Calu3 (cell line): ENCODE measurements at regions not wholly inside any gene's neighbourhood (a gene's known extent, or its start where the extent isn't known, plus 50 kb on each side); places are given as distances from the start of the nearest gene placed in this dataset.
"Not testable (repeated sequence)": the region's sequence is repeated elsewhere in the genome, so short reads cannot be mapped to it uniquely, and the experiment has no call there.

Experiments used
- BruUV-seq: library from RNA; stranded (reverse); fragments of 400-500 nt; replicated peaks from 2 replicates; lab custom pipeline; 2021; lab: Mats Ljungman, UMichigan
- CTCF ChIA-PET: fragments of 300-600 bp; sonication (Branson Sonifier 250); formaldehyde crosslinking; loops from one replicate; lab custom pipeline; 2022; ENCODE audit warnings: antibody characterized with exemption; lab: Charles Lee
- DNase-seq: peaks from one replicate; pipeline ENCODE4 v3.0.0; 2022
- H3K27ac Mint-ChIP-seq: one replicate; pipeline ENCODE4 v1.8.0; 2022; ENCODE audit warnings: mixed read lengths; ENCODE audit not compliant: unreplicated experiment
- H3K27me3 Mint-ChIP-seq: one replicate; pipeline ENCODE4 v1.8.0; 2022; ENCODE audit warnings: mixed read lengths; ENCODE audit not compliant: unreplicated experiment
- H3K36me3 Mint-ChIP-seq: one replicate; pipeline ENCODE4 v1.8.0; 2022; ENCODE audit warnings: mild to moderate bottlenecking, moderate library complexity, mixed read lengths; ENCODE audit not compliant: insufficient read depth, unreplicated experiment
- H3K4me1 Mint-ChIP-seq: one replicate; pipeline ENCODE4 v1.8.0; 2022; ENCODE audit warnings: mild to moderate bottlenecking, low read depth, mixed read lengths; ENCODE audit not compliant: unreplicated experiment
- H3K4me3 Mint-ChIP-seq: one replicate; pipeline ENCODE4 v1.8.0; 2022; ENCODE audit warnings: mild to moderate bottlenecking, low read depth, moderate library complexity, mixed read lengths; ENCODE audit not compliant: unreplicated experiment
- H3K9me3 Mint-ChIP-seq: one replicate; pipeline ENCODE4 v1.8.0; 2022; ENCODE audit warnings: low read depth, mixed read lengths; ENCODE audit not compliant: unreplicated experiment
- intact Hi-C: fragments of 100-400 bp; cut with micrococcal nuclease; formaldehyde crosslinking; loops from one replicate; pipeline ENCODE4 v1.10.0; 2022; ENCODE audit not compliant: unreplicated experiment
- TF ChIP-seq, protein P1 (sequence below): fragments of 200-600 bp; IDR thresholded peaks from one replicate; pipeline ENCODE4 v1.8.0; 2022; ENCODE audit warnings: antibody characterized with exemption; ENCODE audit not compliant: unreplicated experiment

GRCh38 chr3:160052385-160053047 is 63.9 kb downstream of the IL12A start:
- CTCF ChIA-PET: interaction anchor here (1.0 to 1.2 kb wide), 2 partner anchors 14 to 18 kb away, joined by 3 read pairs; no protein-coding TSS in a partner anchor
- Mint-ChIP-seq H3K4me3 (peak overlapping the region; percentile 16), H3K36me3 (no peaks in the 10 kb centered on the region), H3K4me1 (peaks cover 16% of the 10 kb centered on the region), H3K27me3 (no peaks in the 10 kb centered on the region), H3K27ac (no peak overlapping the region), H3K9me3 (no peaks in the 10 kb centered on the region)
- TF ChIP-seq, protein P1, sequence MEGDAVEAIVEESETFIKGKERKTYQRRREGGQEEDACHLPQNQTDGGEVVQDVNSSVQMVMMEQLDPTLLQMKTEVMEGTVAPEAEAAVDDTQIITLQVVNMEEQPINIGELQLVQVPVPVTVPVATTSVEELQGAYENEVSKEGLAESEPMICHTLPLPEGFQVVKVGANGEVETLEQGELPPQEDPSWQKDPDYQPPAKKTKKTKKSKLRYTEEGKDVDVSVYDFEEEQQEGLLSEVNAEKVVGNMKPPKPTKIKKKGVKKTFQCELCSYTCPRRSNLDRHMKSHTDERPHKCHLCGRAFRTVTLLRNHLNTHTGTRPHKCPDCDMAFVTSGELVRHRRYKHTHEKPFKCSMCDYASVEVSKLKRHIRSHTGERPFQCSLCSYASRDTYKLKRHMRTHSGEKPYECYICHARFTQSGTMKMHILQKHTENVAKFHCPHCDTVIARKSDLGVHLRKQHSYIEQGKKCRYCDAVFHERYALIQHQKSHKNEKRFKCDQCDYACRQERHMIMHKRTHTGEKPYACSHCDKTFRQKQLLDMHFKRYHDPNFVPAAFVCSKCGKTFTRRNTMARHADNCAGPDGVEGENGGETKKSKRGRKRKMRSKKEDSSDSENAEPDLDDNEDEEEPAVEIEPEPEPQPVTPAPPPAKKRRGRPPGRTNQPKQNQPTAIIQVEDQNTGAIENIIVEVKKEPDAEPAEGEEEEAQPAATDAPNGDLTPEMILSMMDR: no peak
- no peak for DNase-seq
- BruUV-seq: no TSS peak
- intact Hi-C loops: no loop called here

GRCh38 chr3:160053048-160053391 is 64.4 kb downstream of the IL12A start:
- no peak for DNase-seq
- CTCF ChIA-PET: no interaction called here
- TF ChIP-seq, protein P1: no peak
- H3K27ac Mint-ChIP-seq: no peak overlapping the region
- intact Hi-C loops: no loop called here
- peaks cover 16% of the 10 kb centered on the region for H3K4me1 Mint-ChIP-seq
- no TSS peak for BruUV-seq
- H3K4me3 Mint-ChIP-seq: no peak overlapping the region
- H3K27me3 Mint-ChIP-seq: peaks cover 4% of the 10 kb centered on the region
- H3K9me3 Mint-ChIP-seq: no peaks in the 10 kb centered on the region
- no peaks in the 10 kb centered on the region for H3K36me3 Mint-ChIP-seq

DNA sequence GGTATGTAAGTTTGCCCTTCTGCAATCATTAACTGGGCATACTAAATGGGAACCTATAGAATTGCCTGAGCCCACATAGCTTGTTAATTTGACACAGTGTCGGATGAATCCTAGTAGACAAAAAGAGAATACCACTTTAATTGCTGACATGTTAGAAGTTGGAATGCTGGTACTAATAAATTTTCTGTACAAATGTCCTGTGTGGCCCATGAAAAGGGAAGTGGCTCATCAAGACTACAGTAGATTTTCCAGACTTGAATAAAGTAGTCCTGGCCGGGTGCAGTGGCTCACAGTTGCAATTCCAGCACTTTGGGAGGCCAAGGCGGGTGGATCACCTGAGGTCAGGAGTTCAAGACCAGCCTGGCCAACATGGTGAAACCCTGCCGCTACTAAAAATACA is 66.2 kb downstream of the IL12A start:
- H3K36me3 Mint-ChIP-seq, intact Hi-C loops: not testable (repeated sequence)

GRCh38 chr3:160055659-160056058 is 67.0 kb downstream of the IL12A start:
- no peak for DNase-seq
- peaks cover 16% of the 10 kb centered on the region for H3K4me1 Mint-ChIP-seq
- TF ChIP-seq, protein P1: no peak
- intact Hi-C loops: no loop called here
- CTCF ChIA-PET: no interaction called here
- BruUV-seq: no TSS peak
- H3K27me3 Mint-ChIP-seq: peaks cover 8% of the 10 kb centered on the region
- no peak overlapping the region for H3K27ac Mint-ChIP-seq
- no peaks in the 10 kb centered on the region for H3K9me3 Mint-ChIP-seq
- H3K4me3 Mint-ChIP-seq: no peak overlapping the region
- H3K36me3 Mint-ChIP-seq: no peaks in the 10 kb centered on the region

More for the DNA sequence above, 66.2 kb downstream of the IL12A start:
- H3K9me3 Mint-ChIP-seq, H3K27ac Mint-ChIP-seq, BruUV-seq, H3K27me3 Mint-ChIP-seq, DNase-seq, CTCF ChIA-PET, H3K4me3 Mint-ChIP-seq: not testable (repeated sequence)
- peaks cover 16% of the 10 kb centered on the region for H3K4me1 Mint-ChIP-seq

- Mint-ChIP-seq H3K4me1 (peaks cover 8% of the 10 kb centered on the region), H3K27me3 (peaks cover 8% of the 10 kb centered on the region), H3K36me3 (no peaks in the 10 kb centered on the region), H3K27ac (no peak overlapping the region), H3K4me3 (no peak overlapping the region), H3K9me3 (no peaks in the 10 kb centered on the region)
- intact Hi-C loops: no loop called here
- no TSS peak for BruUV-seq
- CTCF ChIA-PET: interaction anchor here (1.4 kb wide), 1 partner anchor 17 kb away, joined by 3 read pairs; no protein-coding TSS in a partner anchor
- no peak for DNase-seq
- TF ChIP-seq, protein P1: no peak
Measured at GRCh38 chr3:160057331-160057730, 68.7 kb downstream of the IL12A start.
